Neural progenitor cell (in vitro differentiated cells): ENCODE measurements at regions not wholly inside any gene's neighbourhood (a gene's known extent, or its start where the extent isn't known, plus 50 kb on each side); places are given as distances from the start of the nearest gene placed in this dataset.

ENCODE experiments used
- DNase-seq: peaks from one replicate; pipeline ENCODE4 v3.0.0-alpha.2; 2016; ENCODE audit warnings: low spot score
- H2AFZ ChIP-seq: fragments of 200-600 bp; sonication (generic); replicated peaks from 2 replicates; pipeline ENCODE4 v1.6.1; 2016; ENCODE audit warnings: antibody characterized with exemption
- H3F3A ChIP-seq: fragments of 200-600 bp; sonication (generic); 2 replicates; pipeline ENCODE4 v1.6.1; 2016; ENCODE audit warnings: antibody characterized with exemption, low read depth
- H3K27ac ChIP-seq: fragments of 200-600 bp; sonication (generic); 2 replicates; pipeline ENCODE4 v1.5.1; 2016; ENCODE audit warnings: mild to moderate bottlenecking
- H3K27me3 ChIP-seq: fragments of 200-600 bp; sonication (generic); 2 replicates; pipeline ENCODE4 v1.6.1; 2016; ENCODE audit warnings: mild to moderate bottlenecking, moderate library complexity
- H3K36me3 ChIP-seq: fragments of 200-600 bp; sonication (generic); 2 replicates; pipeline ENCODE4 v1.5.1; 2016
- H3K4me1 ChIP-seq: fragments of 200-600 bp; sonication (generic); 2 replicates; pipeline ENCODE4 v1.6.1; 2016; ENCODE audit warnings: mixed run types
- H3K4me2 ChIP-seq: fragments of 200-600 bp; sonication (generic); 2 replicates; pipeline ENCODE4 v1.6.1; 2016
- H3K4me3 ChIP-seq: fragments of 200-600 bp; sonication (generic); 2 replicates; pipeline ENCODE4 v1.5.1; 2016
- H3K79me2 ChIP-seq: fragments of 200-600 bp; sonication (generic); 2 replicates; pipeline ENCODE4 v1.6.1; 2016; ENCODE audit warnings: low read depth
- H3K9ac ChIP-seq: fragments of 200-600 bp; sonication (generic); 2 replicates; pipeline ENCODE4 v1.6.1; 2016
- H3K9me3 ChIP-seq: fragments of 200-600 bp; sonication (generic); 2 replicates; pipeline ENCODE4 v1.5.1; 2016; ENCODE audit warnings: low read depth
- H4K20me1 ChIP-seq: fragments of 200-600 bp; sonication (generic); 2 replicates; pipeline ENCODE4 v1.6.1; 2016; ENCODE audit warnings: low read depth
- H3K27ac Mint-ChIP-seq: 3 replicates; pipeline ENCODE4 v1.8.0; 2021; ENCODE audit warnings: mixed read lengths
- H3K27me3 Mint-ChIP-seq: 2 replicates; pipeline ENCODE4 v1.8.0; 2022; ENCODE audit warnings: low read depth, mild to moderate bottlenecking, inconsistent platforms, moderate library complexity, mixed read lengths; ENCODE audit not compliant: insufficient read depth
- H3K36me3 Mint-ChIP-seq: 3 replicates; pipeline ENCODE4 v1.8.0; 2021; ENCODE audit warnings: mixed read lengths
- H3K4me1 Mint-ChIP-seq: 3 replicates; pipeline ENCODE4 v1.8.0; 2021; ENCODE audit warnings: mixed read lengths
- H3K4me3 Mint-ChIP-seq: 3 replicates; pipeline ENCODE4 v1.8.0; 2021; ENCODE audit warnings: mild to moderate bottlenecking, moderate library complexity, mixed read lengths
- H3K9me3 Mint-ChIP-seq: 3 replicates; pipeline ENCODE4 v1.8.0; 2020; ENCODE audit warnings: mixed read lengths
- CTCF ChIP-seq: fragments of 200-600 bp; sonication (generic); IDR thresholded peaks from 2 replicates; pipeline ENCODE4 v1.5.1; 2017; ENCODE audit warnings: antibody characterized with exemption, mild to moderate bottlenecking
- EZH2 ChIP-seq: fragments of 200-600 bp; sonication (generic); IDR thresholded peaks from 2 replicates; pipeline ENCODE4 v1.6.1; 2017; ENCODE audit warnings: antibody characterized with exemption, mild to moderate bottlenecking, moderate library complexity
- EZH2phosphoT487 ChIP-seq: fragments of 200-600 bp; sonication (generic); IDR thresholded peaks from 2 replicates; pipeline ENCODE4 v1.6.1; 2017; ENCODE audit warnings: antibody characterized with exemption

DNA sequence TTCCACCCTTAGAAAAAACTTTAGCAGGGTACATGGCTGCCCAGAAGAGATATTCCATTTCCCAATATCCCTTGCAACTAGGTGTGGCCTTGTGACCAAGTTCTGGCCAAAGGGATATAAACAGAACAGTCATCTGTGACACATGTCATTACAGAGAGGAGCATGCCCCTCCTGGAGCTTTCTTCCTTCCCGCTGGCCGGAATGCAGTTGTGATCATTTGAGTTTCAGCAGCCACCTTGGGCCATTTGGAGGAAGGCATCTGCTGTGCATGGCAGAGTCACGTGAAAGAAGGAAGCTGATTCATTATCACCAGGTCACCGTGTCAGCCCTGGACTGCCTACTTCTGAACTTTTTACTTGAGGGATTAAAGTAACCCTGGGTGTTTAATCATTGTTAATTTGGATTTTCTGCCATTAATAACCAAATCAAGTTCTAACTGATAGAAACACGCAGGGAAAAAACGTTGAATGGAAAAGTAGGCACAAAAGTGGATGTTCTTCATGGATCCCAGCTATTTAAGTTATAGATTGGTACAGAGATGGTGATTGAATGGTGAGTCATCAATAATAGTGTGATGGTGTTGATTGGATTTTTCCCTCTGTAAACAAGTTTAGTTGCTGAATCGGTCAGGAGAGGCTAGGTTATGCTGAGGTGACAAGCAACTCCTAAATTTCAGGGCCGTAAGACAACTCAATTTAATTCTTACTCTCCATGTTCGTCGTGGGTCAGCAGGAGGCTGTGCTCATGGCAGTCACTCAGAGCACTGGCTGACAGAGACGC, 80.7 kb upstream of the CCDC167 start:
- DNase-seq, result no peak
- Mint-ChIP-seq H3K4me3 (no peak overlapping the region), H3K27ac (no peak overlapping the region), H3K36me3 (no peaks in the 10 kb centered on the region), H3K27me3 (peaks cover 16% of the 10 kb centered on the region), H3K4me1 (peaks cover 64% of the 10 kb centered on the region), H3K9me3 (no peaks in the 10 kb centered on the region)
- H3K27ac ChIP-seq, result no peak overlapping the region
- H3K79me2 ChIP-seq, result no peaks in the 10 kb centered on the region
- H3F3A ChIP-seq, result no peaks in the 10 kb centered on the region
- no peaks in the 10 kb centered on the region for H3K27me3 ChIP-seq
- H3K9me3 ChIP-seq, result no peaks in the 10 kb centered on the region
- no peaks in the 10 kb centered on the region for H4K20me1 ChIP-seq
- no peak overlapping the region for H3K4me2 ChIP-seq
- H3K4me1 ChIP-seq, result peaks cover 34% of the 10 kb centered on the region
- H2AFZ ChIP-seq, result no peak overlapping the region
- TF ChIP-seq EZH2, result no peak
- no peak for TF ChIP-seq CTCF
- no peak for TF ChIP-seq EZH2phosphoT487
- no peak overlapping the region for H3K4me3 ChIP-seq
- no peak overlapping the region for H3K9ac ChIP-seq
- H3K36me3 ChIP-seq, result no peaks in the 10 kb centered on the region

DNA sequence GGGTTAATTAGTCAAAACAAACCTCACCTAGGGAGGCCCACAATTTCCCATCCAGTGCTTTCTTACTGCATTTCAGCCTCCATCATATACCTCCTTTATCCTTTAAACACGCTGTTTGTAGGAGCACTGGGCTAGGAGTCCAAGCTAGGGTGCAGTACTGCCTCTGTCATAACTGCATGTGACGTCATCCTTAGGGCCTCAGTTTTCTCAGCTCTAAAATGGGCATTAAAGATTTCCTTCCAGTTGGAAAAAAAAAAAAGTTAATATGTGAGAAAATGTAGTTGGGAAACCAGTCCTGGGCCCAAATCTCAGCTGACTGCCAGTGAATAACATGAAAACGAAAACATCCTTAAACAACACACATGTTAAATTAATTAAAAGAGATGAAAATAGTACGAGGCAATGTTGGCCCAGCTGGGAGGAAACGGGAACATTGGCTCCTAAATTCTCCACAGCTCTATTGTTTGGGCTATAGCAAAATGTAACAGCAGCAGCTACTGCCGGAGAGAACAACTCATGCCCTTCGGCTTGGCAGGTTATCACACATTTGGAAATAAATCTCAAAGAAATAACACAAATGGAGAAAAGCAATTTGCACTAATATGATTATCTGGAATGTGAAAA, 79.9 kb upstream of the CCDC167 start:
- Histone ChIP-seq H3K27me3 (no peaks in the 10 kb centered on the region), H2AFZ (no peak overlapping the region), H3K9me3 (no peaks in the 10 kb centered on the region), H3F3A (no peaks in the 10 kb centered on the region), H3K9ac (no peak overlapping the region), H3K4me3 (no peak overlapping the region), H3K4me1 (peaks cover 26% of the 10 kb centered on the region), H3K4me2 (no peak overlapping the region), H4K20me1 (no peaks in the 10 kb centered on the region), H3K36me3 (no peaks in the 10 kb centered on the region), H3K27ac (no peak overlapping the region), H3K79me2 (no peaks in the 10 kb centered on the region)
- H3K27me3 Mint-ChIP-seq, result peaks cover 16% of the 10 kb centered on the region
- no peak overlapping the region for H3K27ac Mint-ChIP-seq
- TF ChIP-seq CTCF, result no peak
- no peaks in the 10 kb centered on the region for H3K9me3 Mint-ChIP-seq
- H3K36me3 Mint-ChIP-seq, result no peaks in the 10 kb centered on the region
- no peak overlapping the region for H3K4me3 Mint-ChIP-seq
- no peak for DNase-seq
- H3K4me1 Mint-ChIP-seq, result peaks cover 64% of the 10 kb centered on the region

- peaks cover 13% of the 10 kb centered on the region for H3K27me3 Mint-ChIP-seq
- H4K20me1 ChIP-seq, result no peaks in the 10 kb centered on the region
- TF ChIP-seq EZH2 (no peak), EZH2phosphoT487 (no peak), CTCF (no peak)
- no peaks in the 10 kb centered on the region for H3F3A ChIP-seq
- H3K36me3 ChIP-seq, result no peaks in the 10 kb centered on the region
- H3K9me3 Mint-ChIP-seq, result no peaks in the 10 kb centered on the region
- no peaks in the 10 kb centered on the region for H3K27me3 ChIP-seq
- no peaks in the 10 kb centered on the region for H3K36me3 Mint-ChIP-seq
- H3K9ac ChIP-seq, result no peak overlapping the region
- no peak overlapping the region for H2AFZ ChIP-seq
- H3K4me3 ChIP-seq, result no peak overlapping the region
- no peak overlapping the region for H3K27ac Mint-ChIP-seq
- H3K4me2 ChIP-seq, result no peak overlapping the region
- H3K9me3 ChIP-seq, result no peaks in the 10 kb centered on the region
- H3K4me1 Mint-ChIP-seq, result peaks cover 67% of the 10 kb centered on the region
- H3K27ac ChIP-seq, result no peak overlapping the region
- peaks cover 22% of the 10 kb centered on the region for H3K4me1 ChIP-seq
- DNase-seq, result no peak
- H3K79me2 ChIP-seq, result no peaks in the 10 kb centered on the region
- no peak overlapping the region for H3K4me3 Mint-ChIP-seq
These were observed 78.4 kb upstream of the CCDC167 start for GRCh38 chr6:37578104-37578503.
